ENCODE measurements at regions not wholly inside any gene's neighbourhood (a gene's known extent, or its start where the extent isn't known, plus 50 kb on each side); places are given as distances from the start of the nearest gene placed in this dataset.

DNA sequence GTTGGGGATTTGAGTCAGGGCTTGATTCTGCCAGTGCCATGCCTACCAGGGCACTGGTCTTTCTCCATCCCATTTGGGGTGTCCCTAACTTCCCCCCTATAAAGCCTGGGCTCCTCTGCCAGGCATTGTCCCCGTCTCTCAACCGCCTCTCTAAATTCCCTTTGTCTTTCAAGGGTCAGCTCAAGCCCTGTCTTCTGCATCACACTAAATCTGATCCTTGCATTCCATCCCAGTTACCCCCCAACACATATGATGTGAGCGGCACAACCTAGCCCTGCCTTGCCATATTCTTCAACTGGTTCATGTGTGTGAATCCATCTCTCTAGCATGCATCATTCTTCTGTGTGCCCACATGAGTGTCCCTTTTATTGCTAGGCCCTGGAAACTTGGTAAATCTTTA, 480.9 kb downstream of the ZNF536 start:
- Mint-ChIP-seq H3K4me3 (no peak overlapping the region), H3K27me3 (ENCODE audit: low read depth in 3 of 3) (no peaks in the 10 kb centered on the region), H3K27ac (no peak overlapping the region), H3K4me1 (peaks cover 19% of the 10 kb centered on the region), H3K36me3 (no peaks in the 10 kb centered on the region), H3K9me3 (peaks cover 0 to 6% (median 0%) of the 10 kb centered on the region in 7 donors)
- DNase-seq = no peak
- Histone ChIP-seq H3K4me2 (replicated peaks; ENCODE audit: extremely low read depth, low read length, poor library complexity, severe bottlenecking) (no peak overlapping the region), H4K20me1 (ENCODE audit: insufficient read depth, low read length) (no peaks in the 10 kb centered on the region), H3K79me2 (ENCODE audit: insufficient read depth, low read length) (no peaks in the 10 kb centered on the region), H3K9me3 (replicated peaks in 1 of 2; ENCODE audit: control insufficient read depth in 1 of 2, insufficient read depth in 1 of 2, low read length in 2 of 2) (no peaks in the 10 kb centered on the region), H3K4me3 (replicated peaks in 1 of 3; ENCODE audit: low read depth in 2 of 3, low read length in 3 of 3) (no peak overlapping the region), H2AFZ (ENCODE audit: insufficient read depth, low read depth, low read length, poor library complexity, severe bottlenecking) (no peak overlapping the region), H3K27me3 (ENCODE audit: control insufficient read depth in 2 of 2, insufficient read depth in 2 of 2, low read length in 2 of 2) (no peaks in the 10 kb centered on the region), H3K4me1 (ENCODE audit: control insufficient read depth in 1 of 2, insufficient read depth in 2 of 2, low read length in 2 of 2) (no peaks in the 10 kb centered on the region), H3K27ac (ENCODE audit: low read depth in 1 of 2, low read length in 2 of 2) (no peak overlapping the region), H3K9ac (ENCODE audit: insufficient read depth, low read length, poor library complexity, severe bottlenecking) (no peak overlapping the region), H3K36me3 (replicated peaks in 1 of 2; ENCODE audit: control insufficient read depth in 1 of 2, insufficient read depth in 2 of 2, low read length in 2 of 2) (no peaks in the 10 kb centered on the region)
- TF ChIP-seq, protein P1, sequence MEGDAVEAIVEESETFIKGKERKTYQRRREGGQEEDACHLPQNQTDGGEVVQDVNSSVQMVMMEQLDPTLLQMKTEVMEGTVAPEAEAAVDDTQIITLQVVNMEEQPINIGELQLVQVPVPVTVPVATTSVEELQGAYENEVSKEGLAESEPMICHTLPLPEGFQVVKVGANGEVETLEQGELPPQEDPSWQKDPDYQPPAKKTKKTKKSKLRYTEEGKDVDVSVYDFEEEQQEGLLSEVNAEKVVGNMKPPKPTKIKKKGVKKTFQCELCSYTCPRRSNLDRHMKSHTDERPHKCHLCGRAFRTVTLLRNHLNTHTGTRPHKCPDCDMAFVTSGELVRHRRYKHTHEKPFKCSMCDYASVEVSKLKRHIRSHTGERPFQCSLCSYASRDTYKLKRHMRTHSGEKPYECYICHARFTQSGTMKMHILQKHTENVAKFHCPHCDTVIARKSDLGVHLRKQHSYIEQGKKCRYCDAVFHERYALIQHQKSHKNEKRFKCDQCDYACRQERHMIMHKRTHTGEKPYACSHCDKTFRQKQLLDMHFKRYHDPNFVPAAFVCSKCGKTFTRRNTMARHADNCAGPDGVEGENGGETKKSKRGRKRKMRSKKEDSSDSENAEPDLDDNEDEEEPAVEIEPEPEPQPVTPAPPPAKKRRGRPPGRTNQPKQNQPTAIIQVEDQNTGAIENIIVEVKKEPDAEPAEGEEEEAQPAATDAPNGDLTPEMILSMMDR (IDR thresholded peaks at IDR 0.05) = no peak
- intact Hi-C loops (cut with micrococcal nuclease) = no loop called here
- WGBS (ENCODE audit: insufficient coverage) = 100% methylated on average over 3 of the region's 3 CpGs

DNA sequence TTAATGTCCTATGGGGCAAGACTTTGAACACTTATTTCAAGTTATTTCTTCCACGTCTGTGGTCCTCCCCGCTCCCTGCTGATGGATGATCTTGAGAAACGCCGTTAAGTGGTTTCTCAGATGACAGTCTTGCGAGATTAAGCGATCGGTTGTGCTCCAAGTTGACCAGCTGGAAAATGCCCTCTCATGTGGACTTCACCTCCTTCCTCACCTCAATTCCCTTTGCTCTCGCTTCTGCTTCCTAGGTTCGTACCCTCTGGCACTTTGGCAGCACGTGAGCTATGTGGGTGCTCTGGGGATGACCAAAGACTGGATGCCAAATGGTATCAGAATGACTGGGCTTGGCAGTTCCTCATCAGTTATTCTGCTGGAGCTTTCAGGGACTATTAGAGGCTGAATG, 480.0 kb downstream of the ZNF536 start:
- no peaks in the 10 kb centered on the region for H4K20me1 ChIP-seq (ENCODE audit: insufficient read depth, low read length)
- no peak overlapping the region for H2AFZ ChIP-seq (ENCODE audit: insufficient read depth, low read depth, low read length, poor library complexity, severe bottlenecking)
- H3K4me2 ChIP-seq (replicated peaks; ENCODE audit: extremely low read depth, low read length, poor library complexity, severe bottlenecking) = no peak overlapping the region
- H3K9ac ChIP-seq (ENCODE audit: insufficient read depth, low read length, poor library complexity, severe bottlenecking) = no peak overlapping the region
- H3K27me3 ChIP-seq (ENCODE audit: control insufficient read depth in 2 of 2, insufficient read depth in 2 of 2, low read length in 2 of 2) = no peaks in the 10 kb centered on the region
- no peak for DNase-seq
- peaks cover 0 to 6% (median 0%) of the 10 kb centered on the region in 7 donors for H3K9me3 Mint-ChIP-seq
- H3K4me3 ChIP-seq (replicated peaks in 1 of 3; ENCODE audit: low read depth in 2 of 3, low read length in 3 of 3) = no peak overlapping the region
- intact Hi-C loops (cut with micrococcal nuclease) = no loop called here
- H3K27ac ChIP-seq (ENCODE audit: low read depth in 1 of 2, low read length in 2 of 2) = no peak overlapping the region
- no peaks in the 10 kb centered on the region for H3K9me3 ChIP-seq (replicated peaks in 1 of 2; ENCODE audit: control insufficient read depth in 1 of 2, insufficient read depth in 1 of 2, low read length in 2 of 2)
- H3K27me3 Mint-ChIP-seq (ENCODE audit: low read depth in 3 of 3) = no peaks in the 10 kb centered on the region
- no peaks in the 10 kb centered on the region for H3K36me3 Mint-ChIP-seq
- H3K36me3 ChIP-seq (replicated peaks in 1 of 2; ENCODE audit: control insufficient read depth in 1 of 2, insufficient read depth in 2 of 2, low read length in 2 of 2) = no peaks in the 10 kb centered on the region
- TF ChIP-seq, protein P1 (IDR thresholded peaks at IDR 0.05) = no peak
- peaks cover 16% of the 10 kb centered on the region for H3K4me1 Mint-ChIP-seq
- no peak overlapping the region for H3K27ac Mint-ChIP-seq
- 90% methylated on average over 9 of the region's 10 CpGs for WGBS (ENCODE audit: insufficient coverage)
- no peak overlapping the region for H3K4me3 Mint-ChIP-seq
- H3K79me2 ChIP-seq (ENCODE audit: insufficient read depth, low read length) = no peaks in the 10 kb centered on the region
- H3K4me1 ChIP-seq (ENCODE audit: control insufficient read depth in 1 of 2, insufficient read depth in 2 of 2, low read length in 2 of 2) = no peaks in the 10 kb centered on the region
